ENCODE measurements at regions not wholly inside any gene's neighbourhood (a gene's known extent, or its start where the extent isn't known, plus 50 kb on each side); places are given as distances from the start of the nearest gene placed in this dataset.

DNA sequence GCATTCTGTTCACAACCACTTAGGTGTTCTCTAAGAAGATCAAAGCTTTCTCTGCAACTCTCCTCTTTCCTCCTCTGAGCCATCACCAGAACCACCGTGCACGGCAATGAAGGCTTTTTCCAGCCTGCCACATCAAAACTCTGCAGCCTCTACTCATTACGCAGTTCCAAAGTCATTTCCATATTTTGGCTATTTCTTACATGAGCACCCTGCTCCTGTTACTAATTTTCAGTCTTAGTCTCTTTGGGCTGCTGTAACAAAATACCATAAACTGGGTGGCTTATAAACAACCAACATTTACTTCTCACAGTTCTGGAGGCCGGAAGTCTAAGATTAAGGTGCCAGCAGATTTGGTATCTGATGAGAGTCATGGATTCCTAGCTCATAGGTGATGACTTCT is 70.4 kb upstream of the THBS2 start:
- no peak for TF ChIP-seq POLR2A (IDR thresholded peaks at IDR 0.05; ENCODE audit: low read depth, low read length)
- TF ChIP-seq, protein P1, sequence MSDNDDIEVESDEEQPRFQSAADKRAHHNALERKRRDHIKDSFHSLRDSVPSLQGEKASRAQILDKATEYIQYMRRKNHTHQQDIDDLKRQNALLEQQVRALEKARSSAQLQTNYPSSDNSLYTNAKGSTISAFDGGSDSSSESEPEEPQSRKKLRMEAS (IDR thresholded peaks at IDR 0.05; ENCODE audit: insufficient read depth, insufficient read length): no peak
- TF ChIP-seq POLR2AphosphoS5 (IDR thresholded peaks at IDR 0.05; ENCODE audit: insufficient read depth, low read depth, low read length): no peak
- TF ChIP-seq, protein P2, sequence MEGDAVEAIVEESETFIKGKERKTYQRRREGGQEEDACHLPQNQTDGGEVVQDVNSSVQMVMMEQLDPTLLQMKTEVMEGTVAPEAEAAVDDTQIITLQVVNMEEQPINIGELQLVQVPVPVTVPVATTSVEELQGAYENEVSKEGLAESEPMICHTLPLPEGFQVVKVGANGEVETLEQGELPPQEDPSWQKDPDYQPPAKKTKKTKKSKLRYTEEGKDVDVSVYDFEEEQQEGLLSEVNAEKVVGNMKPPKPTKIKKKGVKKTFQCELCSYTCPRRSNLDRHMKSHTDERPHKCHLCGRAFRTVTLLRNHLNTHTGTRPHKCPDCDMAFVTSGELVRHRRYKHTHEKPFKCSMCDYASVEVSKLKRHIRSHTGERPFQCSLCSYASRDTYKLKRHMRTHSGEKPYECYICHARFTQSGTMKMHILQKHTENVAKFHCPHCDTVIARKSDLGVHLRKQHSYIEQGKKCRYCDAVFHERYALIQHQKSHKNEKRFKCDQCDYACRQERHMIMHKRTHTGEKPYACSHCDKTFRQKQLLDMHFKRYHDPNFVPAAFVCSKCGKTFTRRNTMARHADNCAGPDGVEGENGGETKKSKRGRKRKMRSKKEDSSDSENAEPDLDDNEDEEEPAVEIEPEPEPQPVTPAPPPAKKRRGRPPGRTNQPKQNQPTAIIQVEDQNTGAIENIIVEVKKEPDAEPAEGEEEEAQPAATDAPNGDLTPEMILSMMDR (IDR thresholded peaks at IDR 0.05; ENCODE audit: extremely low read depth in 1 of 2, insufficient read depth in 1 of 2, low read depth in 1 of 2, low read length in 2 of 2): no peak
- TF ChIP-seq EZH2 (IDR thresholded peaks at IDR 0.05; ENCODE audit: borderline replicate concordance, low read depth, low read length, severe bottlenecking): no peak
- no peak for TF ChIP-seq JUN (IDR thresholded peaks at IDR 0.05; ENCODE audit: borderline replicate concordance, insufficient read depth, insufficient read length, low read depth)
- no peak for TF ChIP-seq FOS (IDR thresholded peaks at IDR 0.05; ENCODE audit: borderline replicate concordance, insufficient read depth, low read length)
- TF ChIP-seq MYC (IDR thresholded peaks at IDR 0.05; ENCODE audit: low read depth, low read length): no peak

Data from endothelial cell of umbilical vein (primary cell).